Muscle of leg (tissue), 3 donors: ENCODE measurements at regions not wholly inside any gene's neighbourhood (a gene's known extent, or its start where the extent isn't known, plus 50 kb on each side); places are given as distances from the start of the nearest gene placed in this dataset.

ENCODE experiments used
- DNase-seq: peaks from one replicate; pipeline ENCODE4 v3.0.0; 2013
- H3K27ac ChIP-seq: one replicate; pipeline ENCODE4 v1.5.1; 2013; ENCODE audit warnings: mild to moderate bottlenecking, low read length, control low read depth
- H3K27me3 ChIP-seq: one replicate; pipeline ENCODE4 v1.6.1; 2013; ENCODE audit warnings: low read length; ENCODE audit not compliant: control insufficient read depth, insufficient read depth
- H3K36me3 ChIP-seq: one replicate; pipeline ENCODE4 v1.6.1; 2013; ENCODE audit warnings: low read length; ENCODE audit not compliant: control insufficient read depth, insufficient read depth
- H3K4me1 ChIP-seq: one replicate; pipeline ENCODE4 v1.6.1; 2013; ENCODE audit warnings: low read length; ENCODE audit not compliant: control insufficient read depth, insufficient read depth
- H3K4me3 ChIP-seq: one replicate; pipeline ENCODE4 v1.5.1; 2013; ENCODE audit warnings: low read length, control low read depth
- H3K9me3 ChIP-seq: replicated peaks from 2 replicates; pipeline ENCODE4 v1.6.1; 2013; ENCODE audit warnings: low read depth, low read length; ENCODE audit not compliant: control insufficient read depth
- WGBS: methylation state at CpG from one replicate; pipeline ENCODE4 v1.1.5; 2013; ENCODE audit warnings: missing lambda C conversion rate; ENCODE audit not compliant: insufficient coverage; 5-methylcytosine and 5-hydroxymethylcytosine counted together

DNA sequence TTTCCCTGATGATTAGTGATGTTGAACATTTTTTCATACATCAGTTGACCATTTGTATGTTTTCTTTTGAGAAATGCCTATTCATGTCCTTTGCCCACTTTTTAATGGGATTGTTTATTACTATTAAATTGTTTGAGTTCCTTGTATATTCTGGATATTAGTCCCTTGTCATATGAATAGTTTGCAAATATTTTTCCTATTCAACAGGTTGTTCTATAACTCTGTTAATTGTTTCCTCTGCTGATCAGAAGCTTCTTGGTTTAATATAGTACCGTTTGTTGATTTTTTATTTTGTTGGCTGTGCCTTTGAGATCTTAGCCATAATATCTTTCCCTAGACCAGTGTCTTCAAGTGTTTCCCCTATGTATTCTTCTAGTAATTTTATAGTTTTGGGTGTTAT is 189.0 kb upstream of the RARB start:
- Histone ChIP-seq H3K36me3 (no peaks in the 10 kb centered on the region), H3K27me3 (no peaks in the 10 kb centered on the region), H3K27ac (no peak overlapping the region), H3K9me3 (no peaks in the 10 kb centered on the region), H3K4me1 (no peaks in the 10 kb centered on the region), H3K4me3 (no peak overlapping the region)
- DNase-seq, result no peak
- no CpG with 5 or more reads among the region's 1 CpG for WGBS

DNA sequence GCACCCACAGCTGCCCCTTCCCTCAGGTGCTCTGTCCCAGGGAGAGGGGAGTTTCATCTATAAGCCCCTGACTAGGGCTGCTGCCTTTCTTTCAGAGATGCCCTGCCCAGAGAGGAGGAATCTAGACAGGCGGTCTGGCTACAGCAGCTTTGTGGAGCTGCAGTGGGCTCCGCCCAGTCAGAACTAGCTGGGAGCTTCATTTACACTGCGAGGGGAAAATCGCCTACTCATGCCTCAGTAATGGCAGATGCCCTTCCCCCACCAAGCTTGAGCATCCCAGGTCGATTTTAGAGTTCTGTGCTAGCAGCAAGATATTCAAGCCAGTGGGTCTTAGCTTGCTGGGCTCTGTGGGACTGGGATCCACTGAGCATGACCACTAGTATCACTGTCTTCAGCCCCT is 181.2 kb upstream of the RARB start:
- peaks cover 16% of the 10 kb centered on the region for H3K9me3 ChIP-seq
- no peaks in the 10 kb centered on the region for H3K36me3 ChIP-seq
- 70% methylated on average over 5 of the region's 5 CpGs for WGBS
- H3K4me3 ChIP-seq, result no peak overlapping the region
- no peak for DNase-seq
- H3K27me3 ChIP-seq, result no peaks in the 10 kb centered on the region
- no peak overlapping the region for H3K27ac ChIP-seq
- H3K4me1 ChIP-seq, result no peaks in the 10 kb centered on the region

DNA sequence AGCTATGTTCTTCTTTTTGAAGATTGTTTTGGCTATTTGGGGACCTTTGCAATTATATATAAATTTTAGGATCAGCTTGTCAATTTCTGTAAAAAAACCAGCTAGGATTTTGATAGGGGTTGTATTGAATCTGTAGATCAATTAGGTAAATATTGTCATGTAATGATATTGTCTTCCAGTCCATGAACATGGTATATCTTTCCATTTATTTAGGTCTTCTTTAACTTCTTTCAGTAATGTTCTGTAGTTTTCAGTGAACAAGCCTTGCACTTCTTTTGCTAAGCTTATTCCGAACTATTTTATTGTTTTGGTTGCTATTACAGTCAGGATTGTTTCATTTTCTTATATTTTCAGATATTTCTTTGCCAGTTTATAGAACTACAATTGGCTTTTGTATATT is 175.8 kb upstream of the RARB start:
- no peaks in the 10 kb centered on the region for H3K4me1 ChIP-seq
- H3K27ac ChIP-seq, result no peak overlapping the region
- no CpG with 5 or more reads among the region's 1 CpG for WGBS
- no peaks in the 10 kb centered on the region for H3K36me3 ChIP-seq
- H3K9me3 ChIP-seq, result peaks cover 20% of the 10 kb centered on the region
- H3K27me3 ChIP-seq, result no peaks in the 10 kb centered on the region
- DNase-seq, result no peak
- H3K4me3 ChIP-seq, result no peak overlapping the region

DNA sequence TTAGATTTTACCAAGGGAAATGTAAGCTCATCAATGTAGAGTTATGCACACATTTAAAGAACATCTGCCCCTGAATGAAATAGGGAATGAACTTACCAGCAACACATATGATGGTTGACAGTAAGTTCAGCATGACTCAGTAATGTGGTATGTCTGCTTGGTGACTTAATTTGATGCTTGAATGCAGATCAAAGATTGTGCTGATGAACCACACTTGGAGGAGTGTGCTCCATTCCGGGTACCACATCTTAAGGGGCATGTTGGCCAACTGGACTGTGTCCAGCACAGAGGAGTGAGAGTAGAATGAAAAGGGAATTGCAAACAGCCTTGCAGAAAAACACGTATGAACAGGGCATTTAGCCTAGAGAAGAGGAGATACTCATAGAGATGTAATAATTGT is 171.0 kb upstream of the RARB start:
- DNase-seq, result peak; percentile 9
- Histone ChIP-seq H3K4me3 (no peak overlapping the region), H3K9me3 (peaks cover 6% of the 10 kb centered on the region), H3K36me3 (no peaks in the 10 kb centered on the region), H3K27me3 (no peaks in the 10 kb centered on the region), H3K4me1 (no peaks in the 10 kb centered on the region), H3K27ac (no peak overlapping the region)
- WGBS, result 61% methylated on average over 2 of the region's 2 CpGs

- Histone ChIP-seq H3K36me3 (no peaks in the 10 kb centered on the region), H3K27me3 (no peaks in the 10 kb centered on the region), H3K4me1 (no peaks in the 10 kb centered on the region), H3K27ac (no peak overlapping the region), H3K4me3 (no peak overlapping the region), H3K9me3 (no peaks in the 10 kb centered on the region)
- 67% methylated on average over 1 of the region's 3 CpGs for WGBS
- no peak for DNase-seq
Measured at GRCh38 chr3:25259871-25260270, 168.2 kb upstream of the RARB start.

GRCh38 chr3:25262322-25262721 is 165.7 kb upstream of the RARB start:
- Histone ChIP-seq H3K36me3 (no peaks in the 10 kb centered on the region), H3K27ac (no peak overlapping the region), H3K4me1 (no peaks in the 10 kb centered on the region), H3K27me3 (no peaks in the 10 kb centered on the region), H3K9me3 (no peaks in the 10 kb centered on the region), H3K4me3 (no peak overlapping the region)
- 75% methylated on average over 6 of the region's 6 CpGs for WGBS
- no peak for DNase-seq

DNA sequence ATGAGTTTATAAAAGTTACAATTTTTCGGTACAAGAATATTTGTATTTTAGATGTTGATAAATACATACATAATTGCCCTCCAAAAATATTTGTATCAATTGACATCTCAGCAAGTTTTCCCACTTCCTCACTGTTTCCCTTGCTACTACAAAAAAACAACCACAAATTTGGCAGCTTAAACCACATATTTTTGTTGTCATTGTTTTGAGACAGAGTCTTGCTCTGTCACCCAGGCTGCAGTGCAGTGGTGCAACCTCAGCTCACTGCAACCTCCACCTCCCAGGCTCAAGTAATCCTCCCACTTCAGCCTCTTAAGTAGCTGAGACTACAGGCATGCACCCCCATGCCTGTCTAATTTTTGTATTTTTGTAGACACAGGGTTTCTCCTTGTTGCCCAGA is 162.8 kb upstream of the RARB start:
- Histone ChIP-seq H3K9me3 (no peaks in the 10 kb centered on the region), H3K4me1 (no peaks in the 10 kb centered on the region), H3K36me3 (no peaks in the 10 kb centered on the region), H3K27me3 (no peaks in the 10 kb centered on the region), H3K27ac (no peak overlapping the region), H3K4me3 (no peak overlapping the region)
- no CpG with 5 or more reads among the region's 1 CpG for WGBS
- peak; percentile 12 for DNase-seq

GRCh38 chr3:25266677-25267076 is 161.4 kb upstream of the RARB start:
- WGBS, result 86% methylated on average over 1 of the region's 1 CpG
- no peaks in the 10 kb centered on the region for H3K36me3 ChIP-seq

DNA sequence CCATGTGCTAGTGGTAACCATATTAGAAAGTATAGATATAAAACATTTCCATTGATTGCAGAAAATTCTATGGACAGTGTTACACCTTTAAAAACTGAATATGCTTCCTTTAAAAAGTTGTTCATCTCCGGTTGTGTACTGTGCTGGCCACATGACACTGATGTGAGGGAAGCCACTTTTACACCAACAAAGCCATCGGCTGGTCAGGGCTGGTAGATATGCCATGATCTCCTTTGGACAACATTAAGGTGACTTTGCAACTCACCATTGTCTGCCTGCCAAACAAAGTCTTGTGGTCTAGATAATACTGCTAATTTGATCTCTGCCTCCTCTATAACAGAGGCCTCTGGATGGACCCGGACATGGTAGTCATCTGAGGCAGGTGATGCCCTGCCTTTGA is 156.0 kb upstream of the RARB start:
- no peak for DNase-seq
- Histone ChIP-seq H3K27me3 (no peaks in the 10 kb centered on the region), H3K4me1 (no peaks in the 10 kb centered on the region), H3K4me3 (no peak overlapping the region), H3K27ac (no peak overlapping the region), H3K36me3 (no peaks in the 10 kb centered on the region), H3K9me3 (no peaks in the 10 kb centered on the region)
- no CpG with 5 or more reads among the region's 3 CpGs for WGBS

More at GRCh38 chr3:25266677-25267076, 161.4 kb upstream of the RARB start:
- no peak overlapping the region for H3K27ac ChIP-seq
- H3K27me3 ChIP-seq, result no peaks in the 10 kb centered on the region
- DNase-seq, result no peak
- H3K4me3 ChIP-seq, result no peak overlapping the region
- no peaks in the 10 kb centered on the region for H3K9me3 ChIP-seq
- no peaks in the 10 kb centered on the region for H3K4me1 ChIP-seq

DNA sequence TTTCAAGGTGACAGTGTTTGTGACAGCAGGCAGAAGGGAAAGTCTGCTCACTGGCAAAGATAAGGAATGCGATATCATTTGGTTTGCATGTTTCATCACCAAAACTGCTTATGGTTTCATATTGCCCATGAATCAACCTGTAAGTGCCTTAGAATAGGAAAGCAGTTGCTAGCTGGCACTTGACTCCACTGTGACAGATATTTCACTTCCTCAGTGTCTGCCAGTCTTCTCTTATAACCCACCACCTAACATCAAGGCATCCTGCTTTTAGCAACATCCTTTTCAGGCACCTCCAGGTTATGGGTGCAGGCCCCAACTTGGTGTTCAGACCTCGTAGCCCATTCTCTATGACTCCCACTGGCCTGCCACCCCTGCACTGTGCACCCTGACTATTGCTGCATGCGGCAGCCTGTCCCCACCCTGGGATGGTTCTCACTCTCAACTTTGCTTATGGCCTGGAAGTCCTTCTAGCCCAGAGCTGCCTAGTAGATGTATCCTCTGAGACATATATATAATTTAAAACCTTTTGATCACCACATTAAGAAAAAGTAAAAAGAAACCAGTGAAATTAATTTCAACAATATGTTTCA is 154.4 kb upstream of the RARB start:
- no peak overlapping the region for H3K4me3 ChIP-seq
- no peak for DNase-seq
- no peaks in the 10 kb centered on the region for H3K36me3 ChIP-seq
- no peak overlapping the region for H3K27ac ChIP-seq
- H3K4me1 ChIP-seq, result no peaks in the 10 kb centered on the region
- H3K27me3 ChIP-seq, result no peaks in the 10 kb centered on the region
- no peaks in the 10 kb centered on the region for H3K9me3 ChIP-seq
- WGBS, result 100% methylated on average over 2 of the region's 3 CpGs

- no peaks in the 10 kb centered on the region for H3K27me3 ChIP-seq
- H3K9me3 ChIP-seq, result no peaks in the 10 kb centered on the region
- H3K4me3 ChIP-seq, result no peak overlapping the region
- no peak for DNase-seq
- H3K36me3 ChIP-seq, result no peaks in the 10 kb centered on the region
- H3K4me1 ChIP-seq, result no peaks in the 10 kb centered on the region
- H3K27ac ChIP-seq, result no peak overlapping the region
Measured at GRCh38 chr3:25277503-25277902, 150.6 kb upstream of the RARB start.
